HEK293T (cell line): ENCODE measurements at regions not wholly inside any gene's neighbourhood (a gene's known extent, or its start where the extent isn't known, plus 50 kb on each side); places are given as distances from the start of the nearest gene placed in this dataset.

ENCODE experiments used
- CTBP1 ChIP-seq: fragments of 450-650 bp; IDR thresholded peaks from 2 replicates; pipeline ENCODE4 v1.6.1; 2016; ENCODE audit warnings: borderline replicate concordance
- FOXA1 ChIP-seq: fragments of 450-650 bp; IDR thresholded peaks from 2 replicates; pipeline ENCODE4 v1.6.1; 2016; ENCODE audit warnings: mild to moderate bottlenecking
- FOXM1 ChIP-seq: fragments of 450-650 bp; IDR thresholded peaks from 2 replicates; pipeline ENCODE4 v1.6.1; 2017; ENCODE audit warnings: mild to moderate bottlenecking, borderline replicate concordance
- L3MBTL2 ChIP-seq: fragments of 450-650 bp; conservative IDR thresholded peaks from 2 replicates; pipeline ENCODE4 v1.6.1; 2016; ENCODE audit warnings: mild to moderate bottlenecking
- SP1 ChIP-seq: fragments of 450-650 bp; IDR thresholded peaks from 2 replicates; pipeline ENCODE4 v1.6.1; 2017
- SUZ12 ChIP-seq: fragments of 450-650 bp; IDR thresholded peaks from 2 replicates; pipeline ENCODE4 v1.6.1; 2016; ENCODE audit warnings: mild to moderate bottlenecking
- TF ChIP-seq, protein P1 (sequence below): fragments of 450-650 bp; IDR thresholded peaks from 2 replicates; pipeline ENCODE4 v1.6.1; 2016

DNA sequence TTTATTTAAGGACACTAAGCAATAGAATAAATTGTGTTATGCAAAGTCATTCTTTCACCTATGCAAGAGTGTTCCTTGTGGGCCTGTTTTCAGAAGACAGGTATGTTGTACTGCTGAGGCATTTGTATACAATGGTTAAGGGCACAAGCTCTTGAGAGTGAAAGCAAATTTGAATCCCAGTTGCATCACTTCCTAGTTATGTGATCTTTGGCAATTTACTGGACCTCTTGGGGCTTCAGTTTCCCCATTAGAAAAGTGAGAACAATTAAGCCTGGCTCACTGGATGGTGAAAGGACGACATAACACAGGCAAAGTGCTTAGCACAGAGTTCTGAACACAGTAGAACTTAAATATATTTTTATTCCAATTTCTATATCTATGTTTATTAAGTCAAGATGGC lies 117.4 kb downstream of the EFHB start:
- TF ChIP-seq, protein P1, sequence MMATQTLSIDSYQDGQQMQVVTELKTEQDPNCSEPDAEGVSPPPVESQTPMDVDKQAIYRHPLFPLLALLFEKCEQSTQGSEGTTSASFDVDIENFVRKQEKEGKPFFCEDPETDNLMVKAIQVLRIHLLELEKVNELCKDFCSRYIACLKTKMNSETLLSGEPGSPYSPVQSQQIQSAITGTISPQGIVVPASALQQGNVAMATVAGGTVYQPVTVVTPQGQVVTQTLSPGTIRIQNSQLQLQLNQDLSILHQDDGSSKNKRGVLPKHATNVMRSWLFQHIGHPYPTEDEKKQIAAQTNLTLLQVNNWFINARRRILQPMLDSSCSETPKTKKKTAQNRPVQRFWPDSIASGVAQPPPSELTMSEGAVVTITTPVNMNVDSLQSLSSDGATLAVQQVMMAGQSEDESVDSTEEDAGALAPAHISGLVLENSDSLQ = no peak
- TF ChIP-seq SP1 (no peak), SUZ12 (no peak), CTBP1 (no peak), FOXM1 (no peak), FOXA1 (no peak), L3MBTL2 (no peak)
